Sigmoid colon (tissue), 4 donors: ENCODE measurements at regions not wholly inside any gene's neighbourhood (a gene's known extent, or its start where the extent isn't known, plus 50 kb on each side); places are given as distances from the start of the nearest gene placed in this dataset.

Experiments used
- EP300 ChIP-seq, 4 donors: sonication (generic); formaldehyde crosslinking; IDR thresholded peaks; one replicate each; pipeline ENCODE4 v1.6.1; 2017; ENCODE audit warnings: antibody characterized with exemption in 4 of 4
- POLR2A ChIP-seq, 2 donors: fragments of 450-650 bp; IDR thresholded peaks; one replicate each; pipeline ENCODE4 v1.6.1; 2016; ENCODE audit warnings: antibody characterized with exemption in 2 of 2, mild to moderate bottlenecking in 2 of 2, moderate library complexity in 2 of 2
- POLR2AphosphoS5 ChIP-seq, 4 donors: sonication (generic); formaldehyde crosslinking; IDR thresholded peaks; one replicate each; pipeline ENCODE4 v1.6.1; 2017; ENCODE audit warnings: antibody characterized with exemption in 4 of 4
- TF ChIP-seq, protein P1 (sequence below), 4 experiments: fragments of 450-650 bp in 3 of 4; fragments of 200-600 bp in 1 of 4; IDR thresholded peaks; one replicate each; pipeline ENCODE4 v1.5.1; 2016 to 2019; ENCODE audit warnings: antibody characterized with exemption in 4 of 4, mild to moderate bottlenecking in 3 of 4, moderate library complexity in 2 of 4

GRCh38 chr2:58913082-58913726 is 672.1 kb upstream of the FANCL start:
- TF ChIP-seq POLR2A (IDR thresholded peaks at IDR 0.05) = no peak
- TF ChIP-seq, protein P1, sequence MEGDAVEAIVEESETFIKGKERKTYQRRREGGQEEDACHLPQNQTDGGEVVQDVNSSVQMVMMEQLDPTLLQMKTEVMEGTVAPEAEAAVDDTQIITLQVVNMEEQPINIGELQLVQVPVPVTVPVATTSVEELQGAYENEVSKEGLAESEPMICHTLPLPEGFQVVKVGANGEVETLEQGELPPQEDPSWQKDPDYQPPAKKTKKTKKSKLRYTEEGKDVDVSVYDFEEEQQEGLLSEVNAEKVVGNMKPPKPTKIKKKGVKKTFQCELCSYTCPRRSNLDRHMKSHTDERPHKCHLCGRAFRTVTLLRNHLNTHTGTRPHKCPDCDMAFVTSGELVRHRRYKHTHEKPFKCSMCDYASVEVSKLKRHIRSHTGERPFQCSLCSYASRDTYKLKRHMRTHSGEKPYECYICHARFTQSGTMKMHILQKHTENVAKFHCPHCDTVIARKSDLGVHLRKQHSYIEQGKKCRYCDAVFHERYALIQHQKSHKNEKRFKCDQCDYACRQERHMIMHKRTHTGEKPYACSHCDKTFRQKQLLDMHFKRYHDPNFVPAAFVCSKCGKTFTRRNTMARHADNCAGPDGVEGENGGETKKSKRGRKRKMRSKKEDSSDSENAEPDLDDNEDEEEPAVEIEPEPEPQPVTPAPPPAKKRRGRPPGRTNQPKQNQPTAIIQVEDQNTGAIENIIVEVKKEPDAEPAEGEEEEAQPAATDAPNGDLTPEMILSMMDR (IDR thresholded peaks at IDR 0.05) = no peak
- TF ChIP-seq EP300 (IDR thresholded peaks at IDR 0.05) = no peak
- TF ChIP-seq POLR2AphosphoS5 (IDR thresholded peaks at IDR 0.05) = no peak
